ENCODE measurements at regions not wholly inside any gene's neighbourhood (a gene's known extent, or its start where the extent isn't known, plus 50 kb on each side); places are given as distances from the start of the nearest gene placed in this dataset.
"Not testable (repeated sequence)": the region's sequence is repeated elsewhere in the genome, so short reads cannot be mapped to it uniquely, and the experiment has no call there.

- in situ Hi-C loops (cut with HindIII; ENCODE audit: low sequenced_read_pairs) = no loop called here
These were observed 124.5 kb upstream of the CIBAR2 start for GRCh38 chr16:85236818-85237150.

- in situ Hi-C loops (cut with HindIII; ENCODE audit: low sequenced_read_pairs) = no loop called here
These were observed 125.5 kb upstream of the CIBAR2 start for GRCh38 chr16:85237817-85238216.

- in situ Hi-C loops (cut with HindIII; ENCODE audit: low sequenced_read_pairs) = no loop called here
These were observed 126.0 kb upstream of the CIBAR2 start for GRCh38 chr16:85238233-85238647.

- in situ Hi-C loops (cut with HindIII; ENCODE audit: low sequenced_read_pairs) = no loop called here
These were observed 127.0 kb upstream of the CIBAR2 start for GRCh38 chr16:85239239-85239638.

- in situ Hi-C loops (cut with HindIII; ENCODE audit: low sequenced_read_pairs) = no loop called here
These were observed 127.6 kb upstream of the CIBAR2 start for GRCh38 chr16:85239871-85240270.

GRCh38 chr16:85240982-85241924 lies 129.0 kb upstream of the CIBAR2 start:
- in situ Hi-C loops (cut with HindIII; ENCODE audit: low sequenced_read_pairs) = no loop called here

GRCh38 chr16:85242140-85242539 lies 129.9 kb upstream of the CIBAR2 start:
- in situ Hi-C loops (cut with HindIII; ENCODE audit: low sequenced_read_pairs) = no loop called here

GRCh38 chr16:85243308-85243707 lies 131.0 kb upstream of the CIBAR2 start:
- in situ Hi-C loops (cut with HindIII; ENCODE audit: low sequenced_read_pairs) = no loop called here

GRCh38 chr16:85244452-85244851 lies 132.2 kb upstream of the CIBAR2 start:
- in situ Hi-C loops (cut with HindIII; ENCODE audit: low sequenced_read_pairs) = not testable (repeated sequence)

GRCh38 chr16:85245307-85246172 lies 133.3 kb upstream of the CIBAR2 start:
- in situ Hi-C loops (cut with HindIII; ENCODE audit: low sequenced_read_pairs) = no loop called here

- in situ Hi-C loops (cut with HindIII; ENCODE audit: low sequenced_read_pairs) = no loop called here
These were observed 134.2 kb upstream of the CIBAR2 start for GRCh38 chr16:85246473-85246872.

GRCh38 chr16:85246973-85247372 lies 134.7 kb upstream of the CIBAR2 start:
- in situ Hi-C loops (cut with HindIII; ENCODE audit: low sequenced_read_pairs) = no loop called here

GRCh38 chr16:85248342-85248741 lies 136.1 kb upstream of the CIBAR2 start:
- in situ Hi-C loops (cut with HindIII; ENCODE audit: low sequenced_read_pairs) = no loop called here

GRCh38 chr16:85248857-85249256 lies 136.6 kb upstream of the CIBAR2 start:
- in situ Hi-C loops (cut with HindIII; ENCODE audit: low sequenced_read_pairs) = no loop called here

GRCh38 chr16:85249418-85250146 lies 137.3 kb upstream of the CIBAR2 start:
- in situ Hi-C loops (cut with HindIII; ENCODE audit: low sequenced_read_pairs) = loop anchor here (5.0 kb wide), 1 partner anchor 83 kb away; no protein-coding TSS in a partner anchor

- in situ Hi-C loops (cut with HindIII; ENCODE audit: low sequenced_read_pairs) = loop anchor here (5.0 kb wide), 1 partner anchor 82 kb away; no protein-coding TSS in a partner anchor
These were observed 137.8 kb upstream of the CIBAR2 start for GRCh38 chr16:85250147-85250463.

- in situ Hi-C loops (cut with HindIII; ENCODE audit: low sequenced_read_pairs) = loop anchor here (5.0 kb wide), 1 partner anchor 82 kb away; no protein-coding TSS in a partner anchor
These were observed 138.4 kb upstream of the CIBAR2 start for GRCh38 chr16:85250609-85251223.

GRCh38 chr16:85251225-85251760 lies 139.0 kb upstream of the CIBAR2 start:
- in situ Hi-C loops (cut with HindIII; ENCODE audit: low sequenced_read_pairs) = loop anchor here (5.0 kb wide), 1 partner anchor 81 kb away; no protein-coding TSS in a partner anchor

- in situ Hi-C loops (cut with HindIII; ENCODE audit: low sequenced_read_pairs) = loop anchor here (5.0 kb wide), 1 partner anchor 80 kb away; no protein-coding TSS in a partner anchor
These were observed 139.7 kb upstream of the CIBAR2 start for GRCh38 chr16:85252014-85252413.

- in situ Hi-C loops (cut with HindIII; ENCODE audit: low sequenced_read_pairs) = loop anchor here (5.0 kb wide), 1 partner anchor 80 kb away; no protein-coding TSS in a partner anchor
These were observed 140.2 kb upstream of the CIBAR2 start for GRCh38 chr16:85252461-85252860.

All from endothelial cell of hepatic sinusoid (primary cell).